ENCODE measurements at regions not wholly inside any gene's neighbourhood (a gene's known extent, or its start where the extent isn't known, plus 50 kb on each side); places are given as distances from the start of the nearest gene placed in this dataset.
"Not testable (repeated sequence)": the region's sequence is repeated elsewhere in the genome, so short reads cannot be mapped to it uniquely, and the experiment has no call there.

DNA sequence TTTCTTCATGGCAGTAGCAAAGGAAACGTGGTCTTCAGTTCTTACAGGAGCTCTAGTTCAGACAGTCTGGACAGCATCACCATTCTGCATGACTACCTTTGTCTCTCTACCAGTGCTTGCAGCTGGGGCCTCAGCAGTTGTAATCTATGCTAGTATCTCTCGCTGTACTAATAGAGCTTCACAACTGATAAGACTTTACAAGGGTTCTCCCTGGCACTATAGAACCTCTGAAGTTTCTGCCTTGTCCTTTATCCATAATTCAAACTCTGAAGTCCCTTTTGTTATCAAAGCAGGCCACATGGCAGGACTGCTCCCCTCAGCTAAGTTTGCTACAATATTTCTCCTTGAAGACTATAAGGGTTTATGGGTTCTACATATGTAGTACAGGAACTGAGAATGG is 842.1 kb upstream of the ADGRB3 start:
- TF ChIP-seq, protein P1, sequence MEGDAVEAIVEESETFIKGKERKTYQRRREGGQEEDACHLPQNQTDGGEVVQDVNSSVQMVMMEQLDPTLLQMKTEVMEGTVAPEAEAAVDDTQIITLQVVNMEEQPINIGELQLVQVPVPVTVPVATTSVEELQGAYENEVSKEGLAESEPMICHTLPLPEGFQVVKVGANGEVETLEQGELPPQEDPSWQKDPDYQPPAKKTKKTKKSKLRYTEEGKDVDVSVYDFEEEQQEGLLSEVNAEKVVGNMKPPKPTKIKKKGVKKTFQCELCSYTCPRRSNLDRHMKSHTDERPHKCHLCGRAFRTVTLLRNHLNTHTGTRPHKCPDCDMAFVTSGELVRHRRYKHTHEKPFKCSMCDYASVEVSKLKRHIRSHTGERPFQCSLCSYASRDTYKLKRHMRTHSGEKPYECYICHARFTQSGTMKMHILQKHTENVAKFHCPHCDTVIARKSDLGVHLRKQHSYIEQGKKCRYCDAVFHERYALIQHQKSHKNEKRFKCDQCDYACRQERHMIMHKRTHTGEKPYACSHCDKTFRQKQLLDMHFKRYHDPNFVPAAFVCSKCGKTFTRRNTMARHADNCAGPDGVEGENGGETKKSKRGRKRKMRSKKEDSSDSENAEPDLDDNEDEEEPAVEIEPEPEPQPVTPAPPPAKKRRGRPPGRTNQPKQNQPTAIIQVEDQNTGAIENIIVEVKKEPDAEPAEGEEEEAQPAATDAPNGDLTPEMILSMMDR (IDR thresholded peaks at IDR 0.05; ENCODE audit: low read depth, low read length) = no peak
- no peak for DNase-seq (ENCODE audit: low read depth, low spot score)
- in situ Hi-C loops (cut with HindIII; ENCODE audit: low sequenced_read_pairs) = no loop called here
- H3K4me3 ChIP-seq (ENCODE audit: low read depth, low read length) = no peak overlapping the region

DNA sequence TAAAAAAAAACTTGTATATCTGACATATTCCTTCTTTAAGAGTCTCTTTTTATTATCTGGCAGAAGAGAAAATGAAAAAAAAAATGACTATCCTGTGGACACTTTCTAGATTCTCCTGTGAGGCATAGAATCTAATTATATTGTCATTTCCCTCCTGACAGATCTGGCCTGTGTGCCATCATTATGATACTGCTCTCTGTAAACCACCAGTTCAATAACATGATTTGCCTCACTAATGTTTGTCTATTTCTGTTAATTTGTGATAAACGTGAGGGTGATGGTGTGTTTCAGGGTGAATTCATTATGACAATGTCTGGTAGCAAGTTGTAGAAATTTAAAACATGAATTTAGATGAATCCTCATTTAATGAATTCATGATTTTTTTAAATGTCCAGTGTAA is 844.5 kb upstream of the ADGRB3 start:
- in situ Hi-C loops (cut with HindIII; ENCODE audit: low sequenced_read_pairs) = no loop called here
- DNase-seq (ENCODE audit: low read depth, low spot score) = no peak
- no peak overlapping the region for H3K4me3 ChIP-seq (ENCODE audit: low read depth, low read length)
- TF ChIP-seq, protein P1 (IDR thresholded peaks at IDR 0.05; ENCODE audit: low read depth, low read length) = no peak

DNA sequence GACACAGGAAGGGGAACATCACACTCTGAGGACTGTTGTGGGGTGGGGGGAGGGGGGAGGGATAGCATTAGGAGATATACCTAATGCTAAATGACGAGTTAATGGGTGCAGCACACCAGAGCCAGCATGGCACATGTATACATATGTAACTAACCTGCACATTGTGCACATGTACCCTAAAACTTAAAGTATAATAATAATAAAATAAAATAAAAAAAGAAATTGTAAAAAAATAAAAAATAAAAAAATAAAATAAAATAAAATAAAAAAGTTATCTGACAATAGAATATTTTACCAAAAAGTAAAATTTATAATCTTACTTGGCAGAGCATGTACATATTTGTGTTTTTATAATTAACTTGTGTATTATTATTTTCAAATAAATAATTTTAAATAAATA is 848.0 kb upstream of the ADGRB3 start:
- H3K4me3 ChIP-seq (ENCODE audit: low read depth, low read length); DNase-seq (ENCODE audit: low read depth, low spot score); in situ Hi-C loops (cut with HindIII; ENCODE audit: low sequenced_read_pairs): not testable (repeated sequence)

DNA sequence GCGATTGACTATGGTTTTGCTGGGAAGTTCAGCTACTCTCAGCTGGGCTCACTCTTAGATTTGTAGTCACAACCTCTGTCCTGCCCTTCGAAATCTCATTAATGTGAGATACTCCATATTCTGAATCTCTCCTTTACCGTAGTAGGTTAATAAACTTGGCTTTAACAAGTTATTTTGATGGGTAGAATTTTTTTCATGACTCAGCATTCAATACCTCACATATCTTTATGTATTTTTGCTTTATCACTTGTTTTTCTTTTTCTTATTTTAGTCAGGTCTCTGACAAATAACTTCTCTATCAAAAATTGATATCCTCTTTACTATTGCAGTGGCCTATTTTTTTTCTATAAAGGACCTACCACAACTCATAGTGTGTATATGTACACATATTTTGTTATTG is 855.2 kb upstream of the ADGRB3 start:
- no peak overlapping the region for H3K4me3 ChIP-seq (ENCODE audit: low read depth, low read length)
- in situ Hi-C loops (cut with HindIII; ENCODE audit: low sequenced_read_pairs) = no loop called here
- no peak for DNase-seq (ENCODE audit: low read depth, low spot score)
- TF ChIP-seq, protein P1 (IDR thresholded peaks at IDR 0.05; ENCODE audit: low read depth, low read length) = no peak

DNA sequence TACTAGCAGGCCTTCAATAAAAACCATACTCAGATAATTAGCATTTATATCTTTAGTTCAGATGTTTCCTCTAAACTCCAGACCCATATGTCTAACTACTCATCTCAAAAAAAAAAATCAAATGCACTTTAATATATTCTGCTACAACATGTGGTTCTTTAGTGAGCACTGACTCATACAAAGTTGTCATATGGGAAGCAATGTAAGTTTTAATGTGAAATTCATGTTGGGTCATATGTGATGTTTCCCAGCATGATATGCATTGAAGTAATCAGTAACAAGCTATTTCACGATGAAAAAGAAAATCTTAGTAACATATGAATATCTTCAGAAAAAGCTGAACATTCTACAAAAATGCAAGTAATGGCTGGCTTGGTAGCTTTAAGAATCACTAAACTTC is 859.7 kb upstream of the ADGRB3 start:
- no peak overlapping the region for H3K4me3 ChIP-seq (ENCODE audit: low read depth, low read length)
- TF ChIP-seq, protein P1 (IDR thresholded peaks at IDR 0.05; ENCODE audit: low read depth, low read length) = no peak
- in situ Hi-C loops (cut with HindIII; ENCODE audit: low sequenced_read_pairs) = no loop called here
- DNase-seq (ENCODE audit: low read depth, low spot score) = no peak

DNA sequence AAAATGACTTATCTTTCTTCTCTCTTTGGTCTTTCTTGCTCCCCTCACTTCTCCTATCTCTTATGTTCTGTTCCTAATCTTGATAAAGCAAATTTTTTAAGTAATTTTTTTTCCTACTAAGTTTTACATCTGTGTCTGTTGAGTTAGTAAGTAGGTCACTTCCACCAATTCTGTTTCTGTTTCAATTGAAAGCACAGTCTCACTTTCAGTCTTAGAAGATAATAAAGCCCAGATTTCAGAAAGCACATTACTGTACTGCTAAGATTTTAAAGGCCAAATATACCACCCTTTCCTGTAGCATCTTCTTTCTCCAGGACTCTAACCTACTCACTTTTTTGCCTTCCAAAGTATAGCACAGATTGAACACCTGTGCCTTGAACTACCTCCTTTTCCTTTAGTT is 866.1 kb upstream of the ADGRB3 start:
- in situ Hi-C loops (cut with HindIII; ENCODE audit: low sequenced_read_pairs) = no loop called here
- TF ChIP-seq, protein P1 (IDR thresholded peaks at IDR 0.05; ENCODE audit: low read depth, low read length) = no peak

DNA sequence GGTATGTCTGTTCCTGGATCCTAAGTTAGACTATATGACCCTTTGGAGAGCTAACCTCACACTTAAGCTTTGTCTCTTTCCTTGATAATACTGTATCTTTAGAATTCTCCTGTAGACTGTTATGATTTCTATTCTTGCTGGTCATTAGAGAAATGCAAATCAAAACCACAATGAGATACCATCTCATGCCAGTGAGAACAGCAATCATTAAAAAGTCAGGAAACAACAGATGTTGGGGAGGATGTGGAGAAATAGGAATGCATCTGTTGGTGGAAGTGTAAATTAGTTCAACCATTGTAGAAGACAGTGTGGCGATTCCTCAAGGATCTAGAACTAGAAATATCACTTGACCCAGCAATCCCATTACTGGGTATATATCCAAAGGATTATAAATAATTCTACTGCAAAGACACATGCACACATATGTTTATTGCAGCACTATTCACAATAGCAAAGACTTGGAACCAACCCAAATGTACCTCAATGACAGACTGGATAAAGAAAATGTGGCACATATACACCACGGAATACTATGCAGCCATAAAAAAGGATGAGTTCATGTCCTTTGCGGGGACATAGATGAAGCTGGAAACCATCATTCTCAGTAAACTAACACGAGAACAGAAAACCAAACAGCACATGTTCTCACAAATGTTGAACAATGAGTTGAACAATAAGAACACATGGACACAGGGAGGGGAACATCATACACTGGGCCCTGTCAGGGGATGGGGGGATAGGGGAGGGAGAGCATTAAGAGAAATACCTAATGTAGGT is 867.8 kb upstream of the ADGRB3 start:
- H3K4me3 ChIP-seq (ENCODE audit: low read depth, low read length); DNase-seq (ENCODE audit: low read depth, low spot score); in situ Hi-C loops (cut with HindIII; ENCODE audit: low sequenced_read_pairs): not testable (repeated sequence)

More for the DNA sequence above, 866.1 kb upstream of the ADGRB3 start:
- H3K4me3 ChIP-seq (ENCODE audit: low read depth, low read length) = no peak overlapping the region
- no peak for DNase-seq (ENCODE audit: low read depth, low spot score)

DNA sequence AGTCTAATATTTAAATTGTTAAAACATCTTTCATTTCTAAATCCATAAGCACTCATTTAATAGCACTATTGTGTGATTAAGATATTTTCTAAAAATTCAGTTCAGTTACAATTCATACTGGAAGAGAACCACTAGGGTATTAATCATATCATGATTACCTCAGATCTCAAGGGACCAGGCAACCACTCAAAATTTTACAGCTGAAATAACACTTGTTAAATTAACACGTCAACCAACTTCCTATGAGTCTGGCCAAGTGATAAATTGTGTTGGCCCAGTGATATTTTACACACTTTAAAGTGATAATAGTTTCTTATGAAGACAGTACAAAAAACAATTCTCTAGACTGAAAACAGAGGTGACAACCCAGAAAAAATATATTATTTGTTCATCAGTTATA is 869.0 kb upstream of the ADGRB3 start:
- DNase-seq (ENCODE audit: low read depth, low spot score) = peak; percentile 60
- TF ChIP-seq, protein P1 (IDR thresholded peaks at IDR 0.05; ENCODE audit: low read depth, low read length) = no peak
- in situ Hi-C loops (cut with HindIII; ENCODE audit: low sequenced_read_pairs) = no loop called here
- H3K4me3 ChIP-seq (ENCODE audit: low read depth, low read length) = no peak overlapping the region

Data from astrocyte of the spinal cord (primary cell).